Parathyroid adenoma (tissue), 2 donors: ENCODE measurements at regions not wholly inside any gene's neighbourhood (a gene's known extent, or its start where the extent isn't known, plus 50 kb on each side); places are given as distances from the start of the nearest gene placed in this dataset.

Experiments
- H2AFZ ChIP-seq: fragments of 300-600 bp; sonication (generic); one replicate; pipeline ENCODE4 v1.7.0; 2017; ENCODE audit warnings: antibody characterized with exemption, mild to moderate bottlenecking
- H3K27ac ChIP-seq: fragments of 300-600 bp; sonication (generic); one replicate; pipeline ENCODE4 v1.7.0; 2017
- H3K27me3 ChIP-seq: fragments of 300-600 bp; sonication (generic); one replicate; pipeline ENCODE4 v1.7.0; 2017; ENCODE audit warnings: low read length; ENCODE audit not compliant: control insufficient read depth, insufficient read depth
- H3K36me3 ChIP-seq: fragments of 300-600 bp; sonication (generic); one replicate; pipeline ENCODE4 v1.7.0; 2017; ENCODE audit warnings: low read length; ENCODE audit not compliant: control insufficient read depth, insufficient read depth
- H3K4me1 ChIP-seq: fragments of 300-600 bp; sonication (generic); one replicate; pipeline ENCODE4 v1.7.0; 2017; ENCODE audit warnings: control low read depth
- H3K4me2 ChIP-seq: fragments of 300-600 bp; sonication (generic); one replicate; pipeline ENCODE4 v1.7.0; 2017; ENCODE audit warnings: low read length
- H3K4me3 ChIP-seq: fragments of 300-600 bp; sonication (generic); one replicate; pipeline ENCODE4 v1.7.0; 2017; ENCODE audit warnings: low read depth, low read length
- H3K79me2 ChIP-seq: fragments of 300-600 bp; sonication (generic); one replicate; pipeline ENCODE4 v1.7.0; 2017; ENCODE audit warnings: control low read depth
- H3K9ac ChIP-seq: fragments of 300-600 bp; sonication (generic); one replicate; pipeline ENCODE4 v1.7.0; 2017; ENCODE audit warnings: mild to moderate bottlenecking
- H3K9me3 ChIP-seq: fragments of 300-600 bp; sonication (generic); one replicate; pipeline ENCODE4 v1.7.0; 2017; ENCODE audit warnings: low read length; ENCODE audit not compliant: control insufficient read depth
- CTCF ChIP-seq: fragments of 300-600 bp; sonication (generic); IDR thresholded peaks from one replicate; pipeline ENCODE4 v1.7.0; 2017; ENCODE audit warnings: antibody characterized with exemption, mild to moderate bottlenecking
- donor health status: primary hyperparathyroidism.

- Histone ChIP-seq H2AFZ (peak overlapping the region; percentile 54), H3K4me2 (no peak overlapping the region), H3K36me3 (no peaks in the 10 kb centered on the region), H3K9me3 (no peaks in the 10 kb centered on the region), H3K4me3 (no peak overlapping the region), H3K27me3 (no peaks in the 10 kb centered on the region), H3K79me2 (no peaks in the 10 kb centered on the region), H3K9ac (no peak overlapping the region), H3K4me1 (peaks cover 14% of the 10 kb centered on the region), H3K27ac (no peak overlapping the region)
- no peak for TF ChIP-seq CTCF
Observed at GRCh38 chr12:92074889-92075288, 70.8 kb downstream of the BTG1 start.

- no peak overlapping the region for H3K9ac ChIP-seq
- no peak for TF ChIP-seq CTCF
- H3K79me2 ChIP-seq, result no peaks in the 10 kb centered on the region
- no peak overlapping the region for H2AFZ ChIP-seq
- H3K27ac ChIP-seq, result no peak overlapping the region
- H3K36me3 ChIP-seq, result no peaks in the 10 kb centered on the region
- no peak overlapping the region for H3K4me3 ChIP-seq
- no peak overlapping the region for H3K4me2 ChIP-seq
- H3K9me3 ChIP-seq, result no peaks in the 10 kb centered on the region
- no peaks in the 10 kb centered on the region for H3K27me3 ChIP-seq
- peaks cover 11% of the 10 kb centered on the region for H3K4me1 ChIP-seq
Observed at GRCh38 chr12:92073094-92073493, 72.6 kb downstream of the BTG1 start.

GRCh38 chr12:92072112-92072511, 73.5 kb downstream of the BTG1 start:
- Histone ChIP-seq H3K4me2 (no peak overlapping the region), H2AFZ (no peak overlapping the region), H3K27me3 (no peaks in the 10 kb centered on the region), H3K9ac (no peak overlapping the region), H3K36me3 (no peaks in the 10 kb centered on the region), H3K4me3 (no peak overlapping the region), H3K79me2 (no peaks in the 10 kb centered on the region), H3K4me1 (peaks cover 11% of the 10 kb centered on the region), H3K9me3 (no peaks in the 10 kb centered on the region), H3K27ac (no peak overlapping the region)
- no peak for TF ChIP-seq CTCF

GRCh38 chr12:92070864-92071445, 74.7 kb downstream of the BTG1 start:
- no peak overlapping the region for H3K9ac ChIP-seq
- no peak overlapping the region for H3K4me2 ChIP-seq
- H3K27me3 ChIP-seq, result no peaks in the 10 kb centered on the region
- no peaks in the 10 kb centered on the region for H3K36me3 ChIP-seq
- no peak overlapping the region for H2AFZ ChIP-seq
- no peak overlapping the region for H3K4me3 ChIP-seq
- no peak for TF ChIP-seq CTCF
- H3K79me2 ChIP-seq, result no peaks in the 10 kb centered on the region
- H3K27ac ChIP-seq, result no peak overlapping the region
- H3K4me1 ChIP-seq, result peaks cover 6% of the 10 kb centered on the region
- no peaks in the 10 kb centered on the region for H3K9me3 ChIP-seq
